ENCODE measurements at regions not wholly inside any gene's neighbourhood (a gene's known extent, or its start where the extent isn't known, plus 50 kb on each side); places are given as distances from the start of the nearest gene placed in this dataset.

GRCh38 chr3:164514576-164514975, 563.7 kb downstream of the SI start:
- no peak for TF ChIP-seq CTCF (IDR thresholded peaks at IDR 0.05)
- no peaks in the 10 kb centered on the region for H3K4me1 ChIP-seq (ENCODE audit: low read depth)
- no peak for DNase-seq
- H3K9me3 ChIP-seq = no peaks in the 10 kb centered on the region
- no peak for ATAC-seq
- no peak overlapping the region for H3K4me3 ChIP-seq
- no peaks in the 10 kb centered on the region for H3K36me3 ChIP-seq (ENCODE audit: low read depth)
- intact Hi-C loops (cut with DNase I, micrococcal nuclease) = no loop called here

GRCh38 chr3:164507886-164508285, 570.4 kb downstream of the SI start:
- DNase-seq (no peak), ATAC-seq (no peak)
- Histone ChIP-seq H3K4me1 (ENCODE audit: low read depth) (no peaks in the 10 kb centered on the region), H3K4me3 (no peak overlapping the region), H3K36me3 (ENCODE audit: low read depth) (no peaks in the 10 kb centered on the region), H3K9me3 (no peaks in the 10 kb centered on the region)
- no peak for TF ChIP-seq CTCF (IDR thresholded peaks at IDR 0.05)
- intact Hi-C loops (cut with DNase I, micrococcal nuclease) = no loop called here

- DNase-seq (no peak), ATAC-seq (peak; percentile 66)
- intact Hi-C loops (cut with DNase I, micrococcal nuclease) = no loop called here
- Histone ChIP-seq H3K4me1 (ENCODE audit: low read depth) (peaks cover 5% of the 10 kb centered on the region), H3K36me3 (ENCODE audit: low read depth) (no peaks in the 10 kb centered on the region), H3K9me3 (no peaks in the 10 kb centered on the region), H3K4me3 (no peak overlapping the region)
- no peak for TF ChIP-seq CTCF (IDR thresholded peaks at IDR 0.05)
Observed at GRCh38 chr3:164498917-164499316, 579.4 kb downstream of the SI start.

- intact Hi-C loops (cut with DNase I, micrococcal nuclease) = no loop called here
- H3K4me1 ChIP-seq (ENCODE audit: low read depth) = no peaks in the 10 kb centered on the region
- H3K36me3 ChIP-seq (ENCODE audit: low read depth) = no peaks in the 10 kb centered on the region
- DNase-seq = no peak
- H3K9me3 ChIP-seq = no peaks in the 10 kb centered on the region
- no peak for TF ChIP-seq CTCF (IDR thresholded peaks at IDR 0.05)
- H3K4me3 ChIP-seq = no peak overlapping the region
- no peak for ATAC-seq
Observed at GRCh38 chr3:164488893-164489292, 589.4 kb downstream of the SI start.

- TF ChIP-seq CTCF (IDR thresholded peaks at IDR 0.05) = no peak
- intact Hi-C loops (cut with DNase I, micrococcal nuclease) = no loop called here
- DNase-seq (no peak), ATAC-seq (no peak)
- Histone ChIP-seq H3K4me3 (no peak overlapping the region), H3K4me1 (ENCODE audit: low read depth) (no peaks in the 10 kb centered on the region), H3K9me3 (no peaks in the 10 kb centered on the region), H3K36me3 (ENCODE audit: low read depth) (no peaks in the 10 kb centered on the region)
Observed at GRCh38 chr3:164486150-164486549, 592.1 kb downstream of the SI start.

- no peak for TF ChIP-seq CTCF (IDR thresholded peaks at IDR 0.05)
- no peak for ATAC-seq
- Histone ChIP-seq H3K4me1 (ENCODE audit: low read depth) (no peaks in the 10 kb centered on the region), H3K4me3 (no peak overlapping the region), H3K36me3 (ENCODE audit: low read depth) (no peaks in the 10 kb centered on the region), H3K9me3 (no peaks in the 10 kb centered on the region)
- DNase-seq = no peak
- intact Hi-C loops (cut with DNase I, micrococcal nuclease) = no loop called here
Observed at GRCh38 chr3:164479978-164480377, 598.3 kb downstream of the SI start.
